Endothelial cell of umbilical vein (primary cell): ENCODE measurements at regions not wholly inside any gene's neighbourhood (a gene's known extent, or its start where the extent isn't known, plus 50 kb on each side); places are given as distances from the start of the nearest gene placed in this dataset.

ENCODE experiments used
- BruUV-seq: library from RNA; stranded (reverse); fragments of 400-500 nt; replicated peaks from 2 replicates; lab custom pipeline; 2021; lab: Mats Ljungman, UMichigan
- CTCF ChIA-PET: fragments of 300-600, 350-600 bp; sonication (Branson Sonifier 250); formaldehyde crosslinking; loops from one replicate; lab custom pipeline; 2021; ENCODE audit warnings: antibody characterized with exemption, inconsistent platforms; lab: Charles Lee
- POLR2A ChIA-PET: fragments of 300-600, 350-600 bp; sonication (Branson Sonifier 250); formaldehyde crosslinking; loops from one replicate; lab custom pipeline; 2021; ENCODE audit warnings: antibody characterized with exemption, inconsistent platforms; lab: Charles Lee
- DNase-seq: peaks from one replicate; pipeline ENCODE4 v3.0.0-alpha.2; 2011; ENCODE audit warnings: low read depth, low spot score
- FAIRE-seq: peaks from 2 replicates; lab custom pipeline; 2011; peaks lifted over from hg19 to GRCh38; lab: Jason Lieb, UNC
- H2AFZ ChIP-seq: 2 replicates; pipeline ENCODE4 v1.6.0; 2012; ENCODE audit warnings: low read depth, low read length, control low read depth, inconsistent platforms
- H3K27ac ChIP-seq: 2 replicates; pipeline ENCODE4 v1.5.1; 2011; ENCODE audit warnings: low read depth, mild to moderate bottlenecking, control low read depth, low read length, moderate library complexity; ENCODE audit not compliant: insufficient read depth
- H3K27me3 ChIP-seq, 2 experiments: 2 replicates each; pipeline versions ENCODE4 v1.6.0 to v1.6.1; 2011; ENCODE audit warnings: low read length in 2 of 2, mixed read lengths in 1 of 2; ENCODE audit not compliant: control insufficient read depth in 2 of 2, insufficient read depth in 2 of 2
- H3K36me3 ChIP-seq, 2 experiments: 2 replicates in 1 of 2; 3 replicates in 1 of 2; pipeline ENCODE4 v1.5.1; 2011; ENCODE audit warnings: low read length in 2 of 2, mild to moderate bottlenecking in 1 of 2, moderate library complexity in 1 of 2; ENCODE audit not compliant: control insufficient read depth in 2 of 2, insufficient read depth in 2 of 2; ENCODE audit errors: extremely low read depth in 1 of 2
- H3K4me1 ChIP-seq: 3 replicates; pipeline ENCODE4 v1.5.1; 2011; ENCODE audit warnings: mild to moderate bottlenecking, low read length; ENCODE audit not compliant: control insufficient read depth, insufficient read depth; ENCODE audit errors: extremely low read depth
- H3K4me2 ChIP-seq: 2 replicates; pipeline ENCODE4 v1.6.1; 2011; ENCODE audit warnings: low read length, control low read depth, mixed read lengths; ENCODE audit not compliant: insufficient read depth
- H3K4me3 ChIP-seq, 3 experiments: fragments of 200-600 bp in 1 of 3; sonication (generic), shearing (Covaris generic) in 1 of 3; replicated peaks in 1 of 3; 2 replicates each; pipeline ENCODE4 v1.5.1; 2011 to 2016; ENCODE audit warnings: control low read depth in 3 of 3, low read length in 3 of 3, mild to moderate bottlenecking in 2 of 3, inconsistent platforms in 1 of 3, low read depth in 1 of 3, moderate library complexity in 1 of 3; ENCODE audit not compliant: insufficient read depth in 1 of 3
- H3K79me2 ChIP-seq: 2 replicates; pipeline ENCODE4 v1.6.0; 2012; ENCODE audit warnings: low read length, inconsistent platforms; ENCODE audit not compliant: control insufficient read depth, insufficient read depth
- H3K9ac ChIP-seq: replicated peaks from 2 replicates; pipeline ENCODE3; 2011; ENCODE audit warnings: low read length, control low read depth; ENCODE audit not compliant: insufficient read depth; ENCODE audit errors: extremely low read depth
- H3K9me1 ChIP-seq: replicated peaks from 3 replicates; pipeline ENCODE4 v1.6.0; 2011; ENCODE audit warnings: mild to moderate bottlenecking, low read length; ENCODE audit not compliant: control insufficient read depth, insufficient read depth; ENCODE audit errors: extremely low read depth
- H3K9me3 ChIP-seq: replicated peaks from 2 replicates; pipeline ENCODE4 v1.5.1; 2012; ENCODE audit warnings: low read length, inconsistent platforms; ENCODE audit not compliant: control insufficient read depth, insufficient read depth
- H4K20me1 ChIP-seq: replicated peaks from 2 replicates; pipeline ENCODE3; 2011; ENCODE audit warnings: mild to moderate bottlenecking, low read length; ENCODE audit not compliant: control insufficient read depth, insufficient read depth; ENCODE audit errors: extremely low read depth
- EZH2 ChIP-seq: IDR thresholded peaks from 2 replicates; pipeline ENCODE4 v1.6.1; 2012; ENCODE audit warnings: borderline replicate concordance, low read depth, mild to moderate bottlenecking, moderate library complexity, low read length, inconsistent platforms; ENCODE audit not compliant: severe bottlenecking
- FOS ChIP-seq: IDR thresholded peaks from 2 replicates; pipeline ENCODE4 v1.6.1; 2011; ENCODE audit warnings: mild to moderate bottlenecking, low read length, moderate library complexity, borderline replicate concordance; ENCODE audit not compliant: insufficient read depth
- GATA2 ChIP-seq: IDR thresholded peaks from 2 replicates; pipeline ENCODE4 v1.7.0; 2011; ENCODE audit warnings: low read depth, mild to moderate bottlenecking, moderate library complexity, mixed read lengths, low read length; ENCODE audit not compliant: insufficient read length, insufficient read depth
- JUN ChIP-seq: IDR thresholded peaks from 2 replicates; pipeline ENCODE4 v1.6.1; 2011; ENCODE audit warnings: borderline replicate concordance, low read depth; ENCODE audit not compliant: insufficient read length, insufficient read depth
- MYC ChIP-seq: IDR thresholded peaks from one replicate; pipeline ENCODE4 v1.6.1; 2011; ENCODE audit warnings: mild to moderate bottlenecking, low read depth, low read length
- POLR2A ChIP-seq: IDR thresholded peaks from 2 replicates; pipeline ENCODE4 v1.6.1; 2012; ENCODE audit warnings: low read depth, mild to moderate bottlenecking, control low read depth, low read length
- POLR2AphosphoS5 ChIP-seq: IDR thresholded peaks from 2 replicates; pipeline ENCODE4 v1.6.1; 2012; ENCODE audit warnings: low read depth, mild to moderate bottlenecking, control low read depth, low read length, moderate library complexity; ENCODE audit not compliant: insufficient read depth
- dilution Hi-C: fragments of 300-500 bp; cut with MboI; formaldehyde crosslinking; loops from one replicate; pipeline ENCODE4 v1.15.0; 2019; ENCODE audit warnings: low sequenced_read_pairs; ENCODE audit not compliant: extremely low pct_ligation_motif_present
- intact Hi-C: fragments of 100-400 bp; cut with micrococcal nuclease; formaldehyde crosslinking; loops from one replicate; pipeline ENCODE4 v1.10.0; 2022
- TF ChIP-seq, protein P1 (sequence below): IDR thresholded peaks from 2 replicates; pipeline ENCODE4 v1.6.1; 2011; ENCODE audit not compliant: insufficient read depth, insufficient read length
- TF ChIP-seq, protein P2 (sequence below), 2 donors: IDR thresholded peaks; 1 replicate in 1 of 2; 2 replicates in 1 of 2; pipeline ENCODE4 v1.5.1; 2011; ENCODE audit warnings: low read length in 2 of 2, mild to moderate bottlenecking in 2 of 2, moderate library complexity in 2 of 2, control low read depth in 1 of 2, inconsistent platforms in 1 of 2, low read depth in 1 of 2; ENCODE audit not compliant: insufficient read depth in 1 of 2; ENCODE audit errors: extremely low read depth in 1 of 2

DNA sequence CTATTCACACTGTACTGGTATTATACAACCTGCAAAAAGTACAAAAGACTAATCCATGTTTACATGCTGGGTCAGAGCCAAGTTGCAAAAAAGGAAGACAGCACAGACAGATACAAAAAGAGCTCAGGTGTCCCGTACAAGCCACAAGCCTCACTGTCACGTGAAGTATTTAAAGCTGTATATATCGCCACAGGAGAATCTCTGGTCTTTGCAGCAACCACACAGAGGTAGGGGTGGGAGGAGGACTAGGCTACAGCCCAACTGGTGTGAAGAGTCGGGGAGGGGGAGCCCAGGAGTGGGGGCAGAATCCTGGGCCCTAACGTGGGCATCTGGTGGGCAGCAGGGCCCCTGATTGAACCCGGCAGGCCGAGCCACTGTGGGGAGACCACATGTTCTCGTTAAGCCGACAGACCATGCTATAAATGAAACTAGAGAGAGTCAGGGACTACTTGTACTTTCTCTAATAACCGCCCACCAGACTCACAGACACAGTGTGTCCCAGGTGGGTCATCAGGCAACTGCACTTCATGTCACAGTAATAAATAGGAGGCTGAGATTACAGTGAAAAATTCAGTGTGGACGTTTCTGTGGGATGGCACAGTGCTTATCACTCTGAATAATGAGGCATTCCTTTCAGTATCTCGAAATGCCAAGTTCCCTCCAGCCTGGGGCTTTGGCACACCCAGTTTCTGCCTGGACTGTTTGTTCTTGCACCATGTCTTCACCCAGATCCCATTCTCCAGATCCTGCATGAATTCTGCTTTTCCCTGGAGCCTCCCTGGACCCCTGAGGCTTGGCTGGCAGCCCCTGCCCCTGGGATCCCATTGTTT lies 79.3 kb upstream of the SH3PXD2B start:
- DNase-seq (no peak), FAIRE-seq (no peak)
- dilution Hi-C loops = no loop called here

More for the DNA sequence above, 79.3 kb upstream of the SH3PXD2B start:
- Histone ChIP-seq H3K9ac (no peak overlapping the region), H3K9me3 (no peaks in the 10 kb centered on the region), H3K9me1 (no peaks in the 10 kb centered on the region), H3K4me1 (no peaks in the 10 kb centered on the region), H3K4me2 (no peak overlapping the region), H3K27me3 (peaks cover under 1 to 1% of the 10 kb centered on the region in 2 experiments), H3K27ac (no peak overlapping the region), H3K36me3 (no peaks in the 10 kb centered on the region), H2AFZ (no peak overlapping the region), H3K4me3 (no peak overlapping the region), H4K20me1 (no peaks in the 10 kb centered on the region), H3K79me2 (no peaks in the 10 kb centered on the region)
- POLR2A ChIA-PET = no interaction called here
- no TSS peak for BruUV-seq
- CTCF ChIA-PET = no interaction called here
- TF ChIP-seq MYC = no peak
- no peak for TF ChIP-seq POLR2AphosphoS5
- TF ChIP-seq, protein P1, sequence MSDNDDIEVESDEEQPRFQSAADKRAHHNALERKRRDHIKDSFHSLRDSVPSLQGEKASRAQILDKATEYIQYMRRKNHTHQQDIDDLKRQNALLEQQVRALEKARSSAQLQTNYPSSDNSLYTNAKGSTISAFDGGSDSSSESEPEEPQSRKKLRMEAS = no peak
- no peak for TF ChIP-seq GATA2
- no peak for TF ChIP-seq POLR2A
- TF ChIP-seq EZH2 = no peak
- TF ChIP-seq, protein P2, sequence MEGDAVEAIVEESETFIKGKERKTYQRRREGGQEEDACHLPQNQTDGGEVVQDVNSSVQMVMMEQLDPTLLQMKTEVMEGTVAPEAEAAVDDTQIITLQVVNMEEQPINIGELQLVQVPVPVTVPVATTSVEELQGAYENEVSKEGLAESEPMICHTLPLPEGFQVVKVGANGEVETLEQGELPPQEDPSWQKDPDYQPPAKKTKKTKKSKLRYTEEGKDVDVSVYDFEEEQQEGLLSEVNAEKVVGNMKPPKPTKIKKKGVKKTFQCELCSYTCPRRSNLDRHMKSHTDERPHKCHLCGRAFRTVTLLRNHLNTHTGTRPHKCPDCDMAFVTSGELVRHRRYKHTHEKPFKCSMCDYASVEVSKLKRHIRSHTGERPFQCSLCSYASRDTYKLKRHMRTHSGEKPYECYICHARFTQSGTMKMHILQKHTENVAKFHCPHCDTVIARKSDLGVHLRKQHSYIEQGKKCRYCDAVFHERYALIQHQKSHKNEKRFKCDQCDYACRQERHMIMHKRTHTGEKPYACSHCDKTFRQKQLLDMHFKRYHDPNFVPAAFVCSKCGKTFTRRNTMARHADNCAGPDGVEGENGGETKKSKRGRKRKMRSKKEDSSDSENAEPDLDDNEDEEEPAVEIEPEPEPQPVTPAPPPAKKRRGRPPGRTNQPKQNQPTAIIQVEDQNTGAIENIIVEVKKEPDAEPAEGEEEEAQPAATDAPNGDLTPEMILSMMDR (IDR thresholded peaks at IDR 0.05; ENCODE audit: extremely low read depth in 1 of 2, insufficient read depth in 1 of 2, low read depth in 1 of 2, low read length in 2 of 2) = no peak
- no peak for TF ChIP-seq FOS
- TF ChIP-seq JUN = no peak
- intact Hi-C loops = no loop called here
